Lung (tissue), 11 donors: ENCODE measurements at regions not wholly inside any gene's neighbourhood (a gene's known extent, or its start where the extent isn't known, plus 50 kb on each side); places are given as distances from the start of the nearest gene placed in this dataset.

ENCODE experiments used
- ATAC-seq: fragments of 200-7000 bp; cut with Tn5 transposase; one replicate; pipeline ENCODE4 v1.9.1; 2020; ENCODE audit warnings: moderate number of reproducible peaks; ENCODE audit not compliant: insufficient read depth, low FRiP score
- DNase-seq, 3 donors: peaks; one replicate each; pipeline ENCODE4 v3.0.0-alpha.2; 2013 to 2017
- H3K27ac ChIP-seq, 2 donors: one replicate each; pipeline ENCODE4 v1.5.1; 2013; ENCODE audit warnings: mild to moderate bottlenecking in 2 of 2, moderate library complexity in 2 of 2, control low read depth in 1 of 2, inconsistent platforms in 1 of 2, low read depth in 1 of 2, low read length in 1 of 2
- H3K27me3 ChIP-seq, 3 donors: one replicate each; pipeline ENCODE4 v1.5.1; 2013; ENCODE audit warnings: low read length in 2 of 3; ENCODE audit not compliant: control insufficient read depth in 3 of 3, insufficient read depth in 3 of 3
- H3K36me3 ChIP-seq, 4 donors: one replicate each; pipeline ENCODE4 v1.5.1; 2013; ENCODE audit warnings: low read length in 4 of 4, mild to moderate bottlenecking in 1 of 4, moderate library complexity in 1 of 4; ENCODE audit not compliant: control insufficient read depth in 4 of 4, insufficient read depth in 4 of 4
- H3K4me1 ChIP-seq, 5 donors: one replicate each; pipeline ENCODE4 v1.5.1; 2013; ENCODE audit warnings: low read length in 5 of 5, mild to moderate bottlenecking in 2 of 5, moderate library complexity in 1 of 5; ENCODE audit not compliant: control insufficient read depth in 5 of 5, insufficient read depth in 5 of 5
- H3K4me3 ChIP-seq: one replicate; pipeline ENCODE4 v1.5.1; 2013; ENCODE audit warnings: mild to moderate bottlenecking, control low read depth, moderate library complexity
- H3K9ac ChIP-seq, 2 donors: one replicate each; pipeline ENCODE4 v1.5.1; 2013; ENCODE audit warnings: low read length in 2 of 2, control low read depth in 1 of 2; ENCODE audit not compliant: insufficient read depth in 1 of 2
- H3K9me3 ChIP-seq, 4 donors: one replicate each; pipeline ENCODE4 v1.5.1; 2013; ENCODE audit warnings: low read length in 3 of 4, mild to moderate bottlenecking in 1 of 4, moderate library complexity in 1 of 4; ENCODE audit not compliant: control insufficient read depth in 4 of 4, insufficient read depth in 3 of 4
- CTCF ChIP-seq: IDR thresholded peaks from 2 replicates; pipeline ENCODE4 v1.5.1; 2012; ENCODE audit warnings: mild to moderate bottlenecking; ENCODE audit errors: control extremely low read depth, extremely low read depth
- WGBS, 2 donors: extraction: QIAGEN DNeasy Blood & Tissue Kit; methylation state at CpG; one replicate each; pipeline ENCODE4 v1.1.7; 2013; 5-methylcytosine and 5-hydroxymethylcytosine counted together
- donor health status: control.
- donor health status: control.
- donor health status: Bipolar disorder and iron deficiency.
- donor health status: healthy.
- donor health status: DM: yes; HTN: yes; CAD: no.

- Histone ChIP-seq H3K9me3 (peaks cover 0 to 2% (median 0%) of the 10 kb centered on the region in 4 donors), H3K27ac (no peak overlapping the region), H3K36me3 (no peaks in the 10 kb centered on the region), H3K4me3 (no peak overlapping the region), H3K9ac (no peak overlapping the region), H3K27me3 (no peaks in the 10 kb centered on the region), H3K4me1 (no peaks in the 10 kb centered on the region)
- WGBS, 2 donors = 67 to 68% methylated on average over 2 of the region's 2 CpGs
- ATAC-seq (no peak), DNase-seq (no peak)
- no peak for TF ChIP-seq CTCF
Measured at GRCh38 chr6:100305209-100305869, 159.4 kb downstream of the SIM1 start.

- no peaks in the 10 kb centered on the region for H3K4me1 ChIP-seq
- H3K9ac ChIP-seq = no peak overlapping the region
- no peak overlapping the region for H3K4me3 ChIP-seq
- TF ChIP-seq CTCF = no peak
- H3K27me3 ChIP-seq = no peaks in the 10 kb centered on the region
- peaks cover 0 to 2% (median 0%) of the 10 kb centered on the region in 4 donors for H3K9me3 ChIP-seq
- ATAC-seq = no peak
- no peak overlapping the region for H3K27ac ChIP-seq
- no peaks in the 10 kb centered on the region for H3K36me3 ChIP-seq
- WGBS, 2 donors = 24 to 29% methylated on average over 1 of the region's 1 CpG
- no peak for DNase-seq
Measured at GRCh38 chr6:100304575-100304974, 160.1 kb downstream of the SIM1 start.

GRCh38 chr6:100301731-100302130 is 163.0 kb downstream of the SIM1 start:
- Histone ChIP-seq H3K9me3 (peaks cover 0 to 2% (median 0%) of the 10 kb centered on the region in 4 donors), H3K36me3 (no peaks in the 10 kb centered on the region), H3K4me3 (no peak overlapping the region), H3K9ac (no peak overlapping the region), H3K4me1 (no peaks in the 10 kb centered on the region), H3K27ac (no peak overlapping the region), H3K27me3 (no peaks in the 10 kb centered on the region)
- no peak for TF ChIP-seq CTCF
- WGBS, 2 donors = 66 to 92% methylated on average over 2 of the region's 2 CpGs
- ATAC-seq (no peak), DNase-seq (no peak)
